ENCODE measurements at regions not wholly inside any gene's neighbourhood (a gene's known extent, or its start where the extent isn't known, plus 50 kb on each side); places are given as distances from the start of the nearest gene placed in this dataset.

DNA sequence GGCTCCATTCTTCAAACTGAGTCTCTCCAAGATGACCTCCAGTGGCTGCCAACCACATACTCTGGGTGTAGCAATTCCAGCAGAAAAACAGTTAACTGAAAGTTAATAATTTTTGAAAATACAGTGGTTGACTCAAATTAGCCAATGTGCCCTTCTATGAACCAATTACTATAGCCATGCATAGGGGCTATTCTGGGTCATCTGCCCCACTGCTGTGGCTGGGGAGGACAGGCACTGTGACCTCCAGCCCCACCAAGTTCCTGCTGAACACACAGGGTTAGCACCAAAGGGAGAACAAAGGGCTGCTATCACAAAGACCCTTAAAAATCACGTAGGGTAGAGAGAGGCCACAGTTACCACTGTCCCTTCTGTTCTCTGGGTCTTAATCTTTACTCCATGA, 123.0 kb downstream of the IRS1 start:
- no peak for DNase-seq
- no peak overlapping the region for H4K8ac ChIP-seq (replicated peaks; ENCODE audit: insufficient read length, low read depth, low read length)
- H3K4me3 Mint-ChIP-seq: no peak overlapping the region
- H3K9ac ChIP-seq (ENCODE audit: extremely low read depth, insufficient read length, low read length): no peak overlapping the region
- H3K23ac ChIP-seq (ENCODE audit: insufficient read length, low read depth, low read length): no peak overlapping the region
- no peak overlapping the region for H2AK5ac ChIP-seq (ENCODE audit: insufficient read length, low read length)
- H2BK5ac ChIP-seq (ENCODE audit: insufficient read length, low read length): no peak overlapping the region
- H3K18ac ChIP-seq (ENCODE audit: insufficient read length, low read depth, low read length): no peak overlapping the region
- H3T11ph ChIP-seq (ENCODE audit: low read length): no peak overlapping the region
- H2BK15ac ChIP-seq (ENCODE audit: low read depth, low read length): no peak overlapping the region
- H3K9me3 ChIP-seq (ENCODE audit: control insufficient read depth, low read depth, low read length): no peaks in the 10 kb centered on the region
- peaks cover 2% of the 10 kb centered on the region; the same call in 1 of the 2 replicates for H3K27me3 Mint-ChIP-seq (ENCODE audit: low read depth)
- H2BK120ac ChIP-seq (ENCODE audit: low read depth, low read length, poor library complexity, severe bottlenecking): no peak overlapping the region
- no peak overlapping the region for H3K27ac ChIP-seq (ENCODE audit: insufficient read length, low read depth, low read length)
- H2AFZ ChIP-seq (ENCODE audit: low read length): no peak overlapping the region
- peaks cover 4 to 9% of the 10 kb centered on the region in 2 experiments for H3K4me1 Mint-ChIP-seq
- no peaks in the 10 kb centered on the region for H3K27me3 ChIP-seq (ENCODE audit: insufficient read depth, low read length)
- H3K4me1 ChIP-seq (ENCODE audit: insufficient read depth, low read length): no peaks in the 10 kb centered on the region
- H3K79me1 ChIP-seq (ENCODE audit: insufficient read depth, low read depth, low read length, poor library complexity, severe bottlenecking): no peaks in the 10 kb centered on the region
- no peak overlapping the region for H4K5ac ChIP-seq (ENCODE audit: insufficient read length, low read depth, low read length)
- no peaks in the 10 kb centered on the region for H4K20me1 ChIP-seq (ENCODE audit: control insufficient read depth, insufficient read depth, insufficient read length)
- H3K36me3 Mint-ChIP-seq (ENCODE audit: insufficient read depth in 1 of 3, low read depth in 3 of 3): no peaks in the 10 kb centered on the region
- H3K4ac ChIP-seq (ENCODE audit: low read depth, low read length): no peak overlapping the region
- TF ChIP-seq, protein P1, sequence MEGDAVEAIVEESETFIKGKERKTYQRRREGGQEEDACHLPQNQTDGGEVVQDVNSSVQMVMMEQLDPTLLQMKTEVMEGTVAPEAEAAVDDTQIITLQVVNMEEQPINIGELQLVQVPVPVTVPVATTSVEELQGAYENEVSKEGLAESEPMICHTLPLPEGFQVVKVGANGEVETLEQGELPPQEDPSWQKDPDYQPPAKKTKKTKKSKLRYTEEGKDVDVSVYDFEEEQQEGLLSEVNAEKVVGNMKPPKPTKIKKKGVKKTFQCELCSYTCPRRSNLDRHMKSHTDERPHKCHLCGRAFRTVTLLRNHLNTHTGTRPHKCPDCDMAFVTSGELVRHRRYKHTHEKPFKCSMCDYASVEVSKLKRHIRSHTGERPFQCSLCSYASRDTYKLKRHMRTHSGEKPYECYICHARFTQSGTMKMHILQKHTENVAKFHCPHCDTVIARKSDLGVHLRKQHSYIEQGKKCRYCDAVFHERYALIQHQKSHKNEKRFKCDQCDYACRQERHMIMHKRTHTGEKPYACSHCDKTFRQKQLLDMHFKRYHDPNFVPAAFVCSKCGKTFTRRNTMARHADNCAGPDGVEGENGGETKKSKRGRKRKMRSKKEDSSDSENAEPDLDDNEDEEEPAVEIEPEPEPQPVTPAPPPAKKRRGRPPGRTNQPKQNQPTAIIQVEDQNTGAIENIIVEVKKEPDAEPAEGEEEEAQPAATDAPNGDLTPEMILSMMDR (conservative IDR thresholded peaks at IDR 0.05): no peak
- no peaks in the 10 kb centered on the region for H3K23me2 ChIP-seq (ENCODE audit: insufficient read length, low read depth, low read length, poor library complexity, severe bottlenecking)
- no peak overlapping the region for H2BK20ac ChIP-seq (ENCODE audit: low read depth, low read length, poor library complexity, severe bottlenecking)
- no peaks in the 10 kb centered on the region for H3K79me2 ChIP-seq (ENCODE audit: insufficient read depth, low read length)
- H3K56ac ChIP-seq (ENCODE audit: insufficient read length, low read depth, low read length): no peak overlapping the region
- no peak overlapping the region for H3K4me2 ChIP-seq (ENCODE audit: insufficient read depth, insufficient read length, low read length)
- WGBS (ENCODE audit: extremely low coverage, insufficient read length, low lambda C conversion rate): no CpG with 5 or more reads among the region's 1 CpG
- H4K91ac ChIP-seq (ENCODE audit: insufficient read length, low read depth, low read length): no peak overlapping the region
- H3K27ac Mint-ChIP-seq: no peak overlapping the region
- H3K9me3 Mint-ChIP-seq: no peaks in the 10 kb centered on the region
- H3K14ac ChIP-seq (ENCODE audit: insufficient read depth, low read length): no peak overlapping the region
- no peak overlapping the region for H2BK12ac ChIP-seq (ENCODE audit: insufficient read length, low read depth, low read length)

All from H9 (cell line).